HG03175 (cell line): ENCODE measurements at regions not wholly inside any gene's neighbourhood (a gene's known extent, or its start where the extent isn't known, plus 50 kb on each side); places are given as distances from the start of the nearest gene placed in this dataset.
"Not testable (repeated sequence)": the region's sequence is repeated elsewhere in the genome, so short reads cannot be mapped to it uniquely, and the experiment has no call there.

Experiments used
- ATAC-seq: cut with Tn5 transposase; IDR thresholded peaks from one replicate; pipeline ENCODE4 v1.9.1; 2021; ENCODE audit warnings: mild to moderate bottlenecking, moderate library complexity; ENCODE audit not compliant: unreplicated experiment

- not testable (repeated sequence) for ATAC-seq
Measured at GRCh38 chr12:73002504-73002903, 730.3 kb downstream of the TRHDE start.

- ATAC-seq: not testable (repeated sequence)
Measured at GRCh38 chr12:73009138-73009834, 737.1 kb downstream of the TRHDE start.

- no peak for ATAC-seq
Measured at GRCh38 chr12:73017981-73018380, 745.8 kb downstream of the TRHDE start.

GRCh38 chr12:73053893-73054292 lies 781.7 kb downstream of the TRHDE start:
- ATAC-seq: no peak

- ATAC-seq: no peak
Measured at GRCh38 chr12:73057428-73057827, 785.3 kb downstream of the TRHDE start.

GRCh38 chr12:73065913-73066312 lies 793.7 kb downstream of the TRHDE start:
- no peak for ATAC-seq

GRCh38 chr12:73067616-73068015 lies 795.4 kb downstream of the TRHDE start:
- no peak for ATAC-seq

- ATAC-seq: no peak
Measured at GRCh38 chr12:73072214-73072613, 800.0 kb downstream of the TRHDE start.

GRCh38 chr12:73076760-73077159 lies 804.6 kb downstream of the TRHDE start:
- no peak for ATAC-seq

- no peak for ATAC-seq
Measured at GRCh38 chr12:73083736-73084135, 811.6 kb downstream of the TRHDE start.

GRCh38 chr12:73106296-73106695 lies 834.1 kb downstream of the TRHDE start:
- ATAC-seq: no peak

- ATAC-seq: no peak
Measured at GRCh38 chr12:73106896-73107295, 834.7 kb downstream of the TRHDE start.

GRCh38 chr12:73110816-73111215 lies 838.6 kb downstream of the TRHDE start:
- no peak for ATAC-seq

- no peak for ATAC-seq
Measured at GRCh38 chr12:73112035-73112816, 840.1 kb downstream of the TRHDE start.

GRCh38 chr12:73124480-73124879 lies 852.3 kb downstream of the TRHDE start:
- no peak for ATAC-seq

GRCh38 chr12:73125148-73125547 lies 853.0 kb downstream of the TRHDE start:
- no peak for ATAC-seq

- no peak for ATAC-seq
Measured at GRCh38 chr12:73136386-73136785, 864.2 kb downstream of the TRHDE start.

- ATAC-seq: not testable (repeated sequence)
Measured at GRCh38 chr12:73139642-73140041, 867.5 kb downstream of the TRHDE start.

GRCh38 chr12:73158341-73158740 lies 886.2 kb downstream of the TRHDE start:
- ATAC-seq: no peak

GRCh38 chr12:73159954-73160353 lies 887.8 kb downstream of the TRHDE start:
- no peak for ATAC-seq

- no peak for ATAC-seq
Measured at GRCh38 chr12:73161970-73162369, 889.8 kb downstream of the TRHDE start.

- ATAC-seq: no peak
Measured at GRCh38 chr12:73180734-73181133, 908.6 kb downstream of the TRHDE start.
